Smooth muscle cell (in vitro differentiated cells): ENCODE measurements at regions not wholly inside any gene's neighbourhood (a gene's known extent, or its start where the extent isn't known, plus 50 kb on each side); places are given as distances from the start of the nearest gene placed in this dataset.

Source experiments
- DNase-seq: peaks from one replicate; lab custom pipeline; 2025; ENCODE audit not compliant: unreplicated experiment; lab: John Stamatoyannopoulos, UW
- H2AFZ ChIP-seq: fragments of 200-600 bp; sonication (generic); 2 replicates; pipeline ENCODE4 v1.6.0; 2016; ENCODE audit warnings: antibody characterized with exemption, low read depth, mild to moderate bottlenecking
- H3F3A ChIP-seq: fragments of 200-600 bp; sonication (generic); 2 replicates; pipeline ENCODE4 v1.6.0; 2017; ENCODE audit warnings: antibody characterized with exemption, low read depth
- H3K27ac ChIP-seq: fragments of 200-600 bp; sonication (generic); 2 replicates; pipeline ENCODE4 v1.5.1; 2016; ENCODE audit warnings: low read depth, mild to moderate bottlenecking
- H3K27me3 ChIP-seq: fragments of 200-600 bp; sonication (generic); 2 replicates; pipeline ENCODE4 v1.6.1; 2016; ENCODE audit warnings: low read depth, mild to moderate bottlenecking
- H3K36me3 ChIP-seq: fragments of 200-600 bp; sonication (generic); 2 replicates; pipeline ENCODE4 v1.5.1; 2016; ENCODE audit warnings: low read depth
- H3K4me1 ChIP-seq: fragments of 200-600 bp; sonication (generic); 2 replicates; pipeline ENCODE4 v1.5.1; 2016; ENCODE audit warnings: low read depth
- H3K4me2 ChIP-seq: fragments of 200-600 bp; sonication (generic); 2 replicates; pipeline ENCODE4 v1.6.0; 2016; ENCODE audit warnings: mild to moderate bottlenecking
- H3K4me3 ChIP-seq: fragments of 200-600 bp; sonication (generic); 2 replicates; pipeline ENCODE4 v1.5.1; 2016; ENCODE audit warnings: mild to moderate bottlenecking
- H3K79me2 ChIP-seq: fragments of 200-600 bp; sonication (generic); 2 replicates; pipeline ENCODE4 v1.6.0; 2016; ENCODE audit warnings: low read depth, mild to moderate bottlenecking
- H3K9ac ChIP-seq: fragments of 200-600 bp; sonication (generic); 2 replicates; pipeline ENCODE4 v1.6.0; 2016; ENCODE audit warnings: low read depth
- H3K9me3 ChIP-seq: fragments of 200-600 bp; sonication (generic); replicated peaks from 2 replicates; pipeline ENCODE4 v1.5.1; 2016; ENCODE audit warnings: low read depth
- H4K20me1 ChIP-seq: fragments of 200-600 bp; sonication (generic); 2 replicates; pipeline ENCODE4 v1.6.0; 2016; ENCODE audit warnings: low read depth
- WGBS: methylation state at CpG from one replicate; pipeline ENCODE4 v1.1.7; 2016; ENCODE audit warnings: low lambda C conversion rate; 5-methylcytosine and 5-hydroxymethylcytosine counted together
- TF ChIP-seq, protein P1 (sequence below): fragments of 200-600 bp; sonication (generic); IDR thresholded peaks from 2 replicates; pipeline ENCODE4 v1.5.1; 2017; ENCODE audit warnings: borderline replicate concordance, mild to moderate bottlenecking, antibody characterized with exemption; ENCODE audit not compliant: insufficient read depth, poor library complexity, severe bottlenecking

DNA sequence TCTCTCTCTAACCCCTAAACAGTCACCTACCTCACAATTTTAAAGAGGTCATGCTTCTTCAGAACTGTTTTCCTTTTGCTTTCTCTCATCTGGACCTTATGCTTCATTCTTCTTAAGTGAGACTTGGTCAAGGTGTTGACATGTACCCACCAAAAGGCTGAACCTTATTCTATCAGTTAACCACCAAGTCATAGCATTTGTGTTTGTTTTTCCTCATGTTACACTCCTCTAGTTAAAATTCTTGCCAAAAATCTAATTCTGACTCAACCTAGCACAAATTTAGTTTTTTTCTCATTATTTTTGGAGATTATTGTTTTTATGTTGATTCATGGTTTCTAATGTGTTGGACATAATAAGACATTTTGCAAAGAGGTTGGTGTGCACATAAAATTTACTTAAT lies 578.6 kb downstream of the SLC16A7 start:
- no peaks in the 10 kb centered on the region for H3K27me3 ChIP-seq
- H3K79me2 ChIP-seq: no peaks in the 10 kb centered on the region
- no peaks in the 10 kb centered on the region for H3K4me1 ChIP-seq
- H2AFZ ChIP-seq: no peak overlapping the region
- H3K4me3 ChIP-seq: no peak overlapping the region
- no peak for DNase-seq
- no peak overlapping the region for H3K27ac ChIP-seq
- no peaks in the 10 kb centered on the region for H3K9me3 ChIP-seq
- H3K9ac ChIP-seq: no peak overlapping the region
- H3F3A ChIP-seq: no peaks in the 10 kb centered on the region
- TF ChIP-seq, protein P1, sequence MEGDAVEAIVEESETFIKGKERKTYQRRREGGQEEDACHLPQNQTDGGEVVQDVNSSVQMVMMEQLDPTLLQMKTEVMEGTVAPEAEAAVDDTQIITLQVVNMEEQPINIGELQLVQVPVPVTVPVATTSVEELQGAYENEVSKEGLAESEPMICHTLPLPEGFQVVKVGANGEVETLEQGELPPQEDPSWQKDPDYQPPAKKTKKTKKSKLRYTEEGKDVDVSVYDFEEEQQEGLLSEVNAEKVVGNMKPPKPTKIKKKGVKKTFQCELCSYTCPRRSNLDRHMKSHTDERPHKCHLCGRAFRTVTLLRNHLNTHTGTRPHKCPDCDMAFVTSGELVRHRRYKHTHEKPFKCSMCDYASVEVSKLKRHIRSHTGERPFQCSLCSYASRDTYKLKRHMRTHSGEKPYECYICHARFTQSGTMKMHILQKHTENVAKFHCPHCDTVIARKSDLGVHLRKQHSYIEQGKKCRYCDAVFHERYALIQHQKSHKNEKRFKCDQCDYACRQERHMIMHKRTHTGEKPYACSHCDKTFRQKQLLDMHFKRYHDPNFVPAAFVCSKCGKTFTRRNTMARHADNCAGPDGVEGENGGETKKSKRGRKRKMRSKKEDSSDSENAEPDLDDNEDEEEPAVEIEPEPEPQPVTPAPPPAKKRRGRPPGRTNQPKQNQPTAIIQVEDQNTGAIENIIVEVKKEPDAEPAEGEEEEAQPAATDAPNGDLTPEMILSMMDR: no peak
- H4K20me1 ChIP-seq: no peaks in the 10 kb centered on the region
- H3K36me3 ChIP-seq: no peaks in the 10 kb centered on the region
- H3K4me2 ChIP-seq: no peak overlapping the region

DNA sequence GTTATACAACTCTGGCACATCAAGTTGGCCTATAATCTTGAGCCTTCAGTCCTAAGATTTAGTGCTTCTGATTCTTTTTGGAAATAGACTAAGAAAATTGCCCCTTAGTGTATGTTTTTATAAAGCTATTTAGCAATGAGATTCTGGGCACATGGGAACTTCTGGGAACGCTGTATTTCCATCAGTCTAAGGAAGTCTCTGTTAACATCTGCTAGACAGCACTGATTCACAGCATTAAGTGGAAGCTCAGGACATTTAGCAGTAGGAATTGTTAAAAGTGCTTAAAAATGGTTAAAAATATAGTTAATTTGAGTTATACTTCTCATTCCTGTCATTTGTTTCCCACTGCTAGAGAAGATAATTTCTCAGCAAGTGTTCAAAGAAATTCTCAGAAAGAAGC lies 579.1 kb downstream of the SLC16A7 start:
- Histone ChIP-seq H3K4me2 (no peak overlapping the region), H3K79me2 (no peaks in the 10 kb centered on the region), H3F3A (no peaks in the 10 kb centered on the region), H4K20me1 (no peaks in the 10 kb centered on the region), H3K27ac (no peak overlapping the region), H3K36me3 (no peaks in the 10 kb centered on the region), H3K4me1 (no peaks in the 10 kb centered on the region), H2AFZ (no peak overlapping the region), H3K9me3 (no peaks in the 10 kb centered on the region), H3K4me3 (no peak overlapping the region), H3K9ac (no peak overlapping the region), H3K27me3 (no peaks in the 10 kb centered on the region)
- DNase-seq: no peak
- TF ChIP-seq, protein P1: no peak
- WGBS: 0% methylated on average over 1 of the region's 1 CpG

DNA sequence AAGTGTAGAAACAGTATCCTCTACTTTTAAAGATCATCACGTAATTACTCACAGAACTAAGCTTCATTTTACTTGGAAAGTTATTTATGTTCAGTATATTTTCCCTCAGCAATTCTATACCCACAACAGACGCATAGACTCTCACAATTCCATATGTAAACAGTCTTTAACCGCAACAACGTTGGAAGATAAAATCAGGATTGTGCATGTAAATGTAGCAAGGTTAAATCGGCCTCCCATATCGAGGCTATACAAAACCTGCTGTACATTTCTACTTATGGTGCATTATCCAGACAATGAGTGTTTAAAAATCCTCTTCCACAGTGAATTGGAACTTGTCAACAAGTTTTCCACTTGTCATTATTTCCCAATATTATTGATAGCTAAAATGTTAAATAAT lies 581.1 kb downstream of the SLC16A7 start:
- Histone ChIP-seq H3K36me3 (no peaks in the 10 kb centered on the region), H3K27me3 (no peaks in the 10 kb centered on the region), H4K20me1 (no peaks in the 10 kb centered on the region), H3K9me3 (no peaks in the 10 kb centered on the region), H3K79me2 (no peaks in the 10 kb centered on the region), H3K27ac (no peak overlapping the region), H3K4me2 (no peak overlapping the region), H3K4me1 (no peaks in the 10 kb centered on the region), H3K9ac (no peak overlapping the region), H2AFZ (no peak overlapping the region), H3F3A (no peaks in the 10 kb centered on the region), H3K4me3 (no peak overlapping the region)
- no peak for DNase-seq
- TF ChIP-seq, protein P1: no peak
- WGBS: 89% methylated on average over 6 of the region's 6 CpGs

DNA sequence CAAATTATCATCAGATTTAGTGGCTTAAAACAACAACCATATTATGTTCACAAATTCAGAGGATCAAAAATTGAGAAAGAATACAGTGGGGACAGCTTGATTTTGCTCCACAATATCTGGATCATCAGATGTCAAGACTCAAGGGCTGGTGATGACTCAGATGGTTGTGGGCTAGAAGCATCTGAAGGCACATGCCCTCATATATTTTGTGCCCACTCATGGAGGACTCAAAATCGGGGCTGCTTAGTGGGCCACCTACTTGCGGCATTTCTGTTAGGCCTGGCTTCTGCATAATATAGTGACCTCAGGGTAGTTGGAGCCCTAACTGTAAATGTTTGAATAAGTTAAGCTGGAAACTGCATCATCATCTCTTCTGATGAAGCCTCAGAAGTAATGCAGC lies 584.5 kb downstream of the SLC16A7 start:
- H3K79me2 ChIP-seq: no peaks in the 10 kb centered on the region
- H4K20me1 ChIP-seq: no peaks in the 10 kb centered on the region
- H3K36me3 ChIP-seq: no peaks in the 10 kb centered on the region
- H2AFZ ChIP-seq: no peak overlapping the region
- TF ChIP-seq, protein P1: no peak
- H3K27ac ChIP-seq: no peak overlapping the region
- no peak overlapping the region for H3K4me2 ChIP-seq
- H3K9me3 ChIP-seq: no peaks in the 10 kb centered on the region
- H3F3A ChIP-seq: no peaks in the 10 kb centered on the region
- DNase-seq: no peak
- H3K4me1 ChIP-seq: no peaks in the 10 kb centered on the region
- H3K9ac ChIP-seq: no peak overlapping the region
- H3K4me3 ChIP-seq: no peak overlapping the region
- H3K27me3 ChIP-seq: no peaks in the 10 kb centered on the region
- 82% methylated on average over 2 of the region's 2 CpGs for WGBS
